HCT116 (cell line): ENCODE measurements at regions not wholly inside any gene's neighbourhood (a gene's known extent, or its start where the extent isn't known, plus 50 kb on each side); places are given as distances from the start of the nearest gene placed in this dataset.

Experiments
- ATF3 ChIP-seq: IDR thresholded peaks from 2 replicates; pipeline ENCODE4 v1.6.1; 2012
- CTCF ChIP-seq, 3 experiments: fragments of 200-600 bp in 1 of 3; sonication (generic) in 1 of 3; IDR thresholded peaks in 2 of 3; conservative IDR thresholded peaks in 1 of 3; 2 replicates each; pipeline ENCODE4 v1.5.1; 2012 to 2017; ENCODE audit warnings: low read depth in 2 of 3, low read length in 2 of 3, antibody characterized with exemption in 1 of 3, borderline replicate concordance in 1 of 3, control low read depth in 1 of 3, mild to moderate bottlenecking in 1 of 3, mixed read lengths in 1 of 3, mixed run types in 1 of 3, moderate library complexity in 1 of 3; ENCODE audit not compliant: insufficient read depth in 1 of 3
- EZH2 ChIP-seq: fragments of 200-600 bp; sonication (generic); IDR thresholded peaks from 2 replicates; pipeline ENCODE4 v1.6.1; 2017; ENCODE audit warnings: antibody characterized with exemption, mixed run types
- EZH2phosphoT487 ChIP-seq: fragments of 200-600 bp; IDR thresholded peaks from 2 replicates; pipeline ENCODE4 v1.6.1; 2018; ENCODE audit warnings: antibody characterized with exemption, borderline replicate concordance
- POLR2A ChIP-seq: IDR thresholded peaks from 2 replicates; pipeline ENCODE4 v1.7.0; 2011; ENCODE audit warnings: borderline replicate concordance; ENCODE audit not compliant: insufficient read depth, insufficient read length; ENCODE audit errors: extremely low read depth
- RAD21 ChIP-seq: IDR thresholded peaks from 2 replicates; pipeline ENCODE4 v1.6.1; 2012; ENCODE audit warnings: low read depth, mild to moderate bottlenecking
- REST ChIP-seq: IDR thresholded peaks from 2 replicates; pipeline ENCODE4 v1.6.1; 2012; ENCODE audit warnings: low read depth
- SRF ChIP-seq: IDR thresholded peaks from 2 replicates; pipeline ENCODE4 v1.6.1; 2012; ENCODE audit warnings: low read depth

- no peak for TF ChIP-seq POLR2A
- no peak for TF ChIP-seq EZH2
- TF ChIP-seq CTCF (IDR thresholded peaks at IDR 0.05 in 2 of 3, conservative IDR thresholded peaks at IDR 0.05 in 1 of 3; ENCODE audit: borderline replicate concordance in 1 of 3, insufficient read depth in 1 of 3, low read depth in 2 of 3, low read length in 2 of 3): no peak
- TF ChIP-seq RAD21: no peak
- TF ChIP-seq SRF: no peak
- no peak for TF ChIP-seq REST
- no peak for TF ChIP-seq EZH2phosphoT487
- TF ChIP-seq ATF3: no peak
Observed at GRCh38 chr13:109840893-109841287, 54.5 kb upstream of the IRS2 start.
